Liver (tissue), 8 donors: ENCODE measurements at regions not wholly inside any gene's neighbourhood (a gene's known extent, or its start where the extent isn't known, plus 50 kb on each side); places are given as distances from the start of the nearest gene placed in this dataset.

Source experiments
- DNase-seq: peaks from one replicate; pipeline ENCODE4 v3.0.0-alpha.2; 2017; ENCODE audit warnings: low spot score
- H3K27ac ChIP-seq, 2 donors: one replicate each; pipeline ENCODE4 v1.7.0; 2013; ENCODE audit warnings: inconsistent platforms in 2 of 2, low read length in 2 of 2, control low read depth in 1 of 2, low read depth in 1 of 2, mild to moderate bottlenecking in 1 of 2
- H3K27me3 ChIP-seq, 4 donors: one replicate each; pipeline versions ENCODE4 v1.6.1 to v1.7.0; 2013; ENCODE audit warnings: low read length in 3 of 4, inconsistent platforms in 1 of 4, mild to moderate bottlenecking in 1 of 4, moderate library complexity in 1 of 4; ENCODE audit not compliant: control insufficient read depth in 4 of 4, insufficient read depth in 4 of 4
- H3K36me3 ChIP-seq, 4 donors: one replicate each; pipeline versions ENCODE4 v1.6.1 to v1.7.0; 2013; ENCODE audit warnings: low read length in 3 of 4, mild to moderate bottlenecking in 3 of 4, low read depth in 1 of 4, moderate library complexity in 1 of 4; ENCODE audit not compliant: control insufficient read depth in 4 of 4, insufficient read depth in 3 of 4
- H3K4me1 ChIP-seq, 4 donors: one replicate each; pipeline versions ENCODE4 v1.6.1 to v1.7.0; 2013; ENCODE audit warnings: low read length in 3 of 4, mild to moderate bottlenecking in 3 of 4, moderate library complexity in 1 of 4; ENCODE audit not compliant: control insufficient read depth in 4 of 4, insufficient read depth in 4 of 4
- H3K4me3 ChIP-seq, 3 donors: one replicate each; pipeline versions ENCODE4 v1.6.1 to v1.7.0; 2013; ENCODE audit warnings: low read length in 3 of 3, control low read depth in 1 of 3, low read depth in 1 of 3, mild to moderate bottlenecking in 1 of 3
- H3K9ac ChIP-seq, 2 donors: one replicate each; pipeline ENCODE4 v1.7.0; 2013; ENCODE audit warnings: low read length in 2 of 2, mild to moderate bottlenecking in 2 of 2, moderate library complexity in 2 of 2, control low read depth in 1 of 2, low read depth in 1 of 2
- H3K9me3 ChIP-seq, 4 donors: one replicate each; pipeline versions ENCODE4 v1.6.1 to v1.7.0; 2013; ENCODE audit warnings: low read length in 3 of 4; ENCODE audit not compliant: control insufficient read depth in 4 of 4
- EGR1 ChIP-seq, 2 donors: IDR thresholded peaks; 2 replicates each; pipeline ENCODE4 v1.6.1; 2016 to 2018; ENCODE audit warnings: antibody characterized with exemption in 2 of 2, low read depth in 2 of 2
- FOXA2 ChIP-seq: IDR thresholded peaks from 2 replicates; pipeline ENCODE4 v1.6.1; 2016; ENCODE audit warnings: antibody characterized with exemption
- HNF4A ChIP-seq, 2 donors: conservative IDR thresholded peaks; 2 replicates each; pipeline ENCODE4 v1.6.1; 2016; ENCODE audit warnings: antibody characterized with exemption in 2 of 2, mild to moderate bottlenecking in 2 of 2
- JUND ChIP-seq, 2 donors: IDR thresholded peaks; 2 replicates each; pipeline ENCODE4 v1.6.1; 2016; ENCODE audit warnings: antibody characterized with exemption in 2 of 2
- NR2F2 ChIP-seq: IDR thresholded peaks from 2 replicates; pipeline ENCODE4 v1.6.1; 2016; ENCODE audit warnings: antibody characterized with exemption
- RXRA ChIP-seq, 2 donors: IDR thresholded peaks; 2 replicates each; pipeline ENCODE4 v1.6.1; 2017 to 2018; ENCODE audit warnings: antibody characterized with exemption in 2 of 2, mild to moderate bottlenecking in 1 of 2
- SP1 ChIP-seq: IDR thresholded peaks from 2 replicates; pipeline ENCODE4 v1.6.1; 2018; ENCODE audit warnings: antibody characterized with exemption, mild to moderate bottlenecking
- TAF1 ChIP-seq: conservative IDR thresholded peaks from 2 replicates; pipeline ENCODE4 v1.6.1; 2016; ENCODE audit warnings: antibody characterized with exemption, mild to moderate bottlenecking
- YY1 ChIP-seq: IDR thresholded peaks from 2 replicates; pipeline ENCODE4 v1.6.1; 2016; ENCODE audit warnings: antibody characterized with exemption, mild to moderate bottlenecking
- WGBS: extraction: QIAGEN DNeasy Blood & Tissue Kit; methylation state at CpG from one replicate; pipeline ENCODE4 v1.1.7; 2013; 5-methylcytosine and 5-hydroxymethylcytosine counted together
- TF ChIP-seq, protein P1 (sequence below): IDR thresholded peaks from 2 replicates; pipeline ENCODE4 v1.6.1; 2016; ENCODE audit warnings: antibody characterized with exemption
- TF ChIP-seq, protein P2 (sequence below): fragments of 150-350 bp; IDR thresholded peaks from 2 replicates; pipeline ENCODE4 v1.5.1; 2017; ENCODE audit warnings: improper control_type of control experiment, low read depth, low read length; ENCODE audit not compliant: missing input control
- TF ChIP-seq, protein P3 (sequence below): IDR thresholded peaks from 2 replicates; pipeline ENCODE4 v1.6.1; 2016; ENCODE audit warnings: antibody characterized with exemption
- TF ChIP-seq, protein P4 (sequence below): IDR thresholded peaks from 2 replicates; pipeline ENCODE4 v1.6.1; 2016; ENCODE audit warnings: antibody characterized with exemption, mild to moderate bottlenecking
- donor health status: healthy.
- donor health status: healthy.
- donor health status: healthy.
- donor health status: healthy.
- donor health status: healthy.

DNA sequence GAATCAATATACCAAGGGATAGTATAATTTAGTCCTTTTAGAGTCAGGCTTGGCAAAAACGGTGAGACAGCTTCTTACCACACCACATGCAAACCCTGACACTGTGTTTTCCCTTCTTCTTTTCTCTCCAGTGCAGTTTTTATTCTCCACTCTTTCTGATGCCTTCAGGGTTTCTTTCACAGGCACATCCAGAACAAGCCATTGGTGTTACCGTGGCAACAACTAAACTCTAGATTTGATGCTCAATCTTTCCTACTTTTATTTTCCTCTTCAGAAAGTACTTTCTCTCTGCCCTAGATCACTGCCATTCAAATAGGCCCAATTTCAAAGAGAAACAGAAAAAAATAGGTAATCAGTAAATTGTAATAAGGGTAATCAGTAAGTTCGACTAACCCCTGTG is 469.8 kb upstream of the POT1 start:
- no peaks in the 10 kb centered on the region for H3K27me3 ChIP-seq
- H3K4me1 ChIP-seq = no peaks in the 10 kb centered on the region
- DNase-seq = no peak
- no peaks in the 10 kb centered on the region for H3K36me3 ChIP-seq
- H3K9me3 ChIP-seq = peaks cover 0 to 1% (median 0%) of the 10 kb centered on the region in 4 donors
- H3K9ac ChIP-seq = no peak overlapping the region
- no peak for TF ChIP-seq SP1
- TF ChIP-seq EGR1 (IDR thresholded peaks at IDR 0.05; ENCODE audit: low read depth in 2 of 2) = no peak
- TF ChIP-seq, protein P1, sequence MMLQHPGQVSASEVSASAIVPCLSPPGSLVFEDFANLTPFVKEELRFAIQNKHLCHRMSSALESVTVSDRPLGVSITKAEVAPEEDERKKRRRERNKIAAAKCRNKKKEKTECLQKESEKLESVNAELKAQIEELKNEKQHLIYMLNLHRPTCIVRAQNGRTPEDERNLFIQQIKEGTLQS = no peak
- TF ChIP-seq, protein P2, sequence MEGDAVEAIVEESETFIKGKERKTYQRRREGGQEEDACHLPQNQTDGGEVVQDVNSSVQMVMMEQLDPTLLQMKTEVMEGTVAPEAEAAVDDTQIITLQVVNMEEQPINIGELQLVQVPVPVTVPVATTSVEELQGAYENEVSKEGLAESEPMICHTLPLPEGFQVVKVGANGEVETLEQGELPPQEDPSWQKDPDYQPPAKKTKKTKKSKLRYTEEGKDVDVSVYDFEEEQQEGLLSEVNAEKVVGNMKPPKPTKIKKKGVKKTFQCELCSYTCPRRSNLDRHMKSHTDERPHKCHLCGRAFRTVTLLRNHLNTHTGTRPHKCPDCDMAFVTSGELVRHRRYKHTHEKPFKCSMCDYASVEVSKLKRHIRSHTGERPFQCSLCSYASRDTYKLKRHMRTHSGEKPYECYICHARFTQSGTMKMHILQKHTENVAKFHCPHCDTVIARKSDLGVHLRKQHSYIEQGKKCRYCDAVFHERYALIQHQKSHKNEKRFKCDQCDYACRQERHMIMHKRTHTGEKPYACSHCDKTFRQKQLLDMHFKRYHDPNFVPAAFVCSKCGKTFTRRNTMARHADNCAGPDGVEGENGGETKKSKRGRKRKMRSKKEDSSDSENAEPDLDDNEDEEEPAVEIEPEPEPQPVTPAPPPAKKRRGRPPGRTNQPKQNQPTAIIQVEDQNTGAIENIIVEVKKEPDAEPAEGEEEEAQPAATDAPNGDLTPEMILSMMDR = no peak
- no peak for TF ChIP-seq FOXA2
- TF ChIP-seq, protein P3, sequence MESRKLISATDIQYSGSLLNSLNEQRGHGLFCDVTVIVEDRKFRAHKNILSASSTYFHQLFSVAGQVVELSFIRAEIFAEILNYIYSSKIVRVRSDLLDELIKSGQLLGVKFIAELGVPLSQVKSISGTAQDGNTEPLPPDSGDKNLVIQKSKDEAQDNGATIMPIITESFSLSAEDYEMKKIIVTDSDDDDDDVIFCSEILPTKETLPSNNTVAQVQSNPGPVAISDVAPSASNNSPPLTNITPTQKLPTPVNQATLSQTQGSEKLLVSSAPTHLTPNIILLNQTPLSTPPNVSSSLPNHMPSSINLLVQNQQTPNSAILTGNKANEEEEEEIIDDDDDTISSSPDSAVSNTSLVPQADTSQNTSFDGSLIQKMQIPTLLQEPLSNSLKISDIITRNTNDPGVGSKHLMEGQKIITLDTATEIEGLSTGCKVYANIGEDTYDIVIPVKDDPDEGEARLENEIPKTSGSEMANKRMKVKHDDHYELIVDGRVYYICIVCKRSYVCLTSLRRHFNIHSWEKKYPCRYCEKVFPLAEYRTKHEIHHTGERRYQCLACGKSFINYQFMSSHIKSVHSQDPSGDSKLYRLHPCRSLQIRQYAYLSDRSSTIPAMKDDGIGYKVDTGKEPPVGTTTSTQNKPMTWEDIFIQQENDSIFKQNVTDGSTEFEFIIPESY = no peak
- TF ChIP-seq NR2F2 = no peak
- no peak for TF ChIP-seq JUND (IDR thresholded peaks at IDR 0.05)
- no peak for TF ChIP-seq YY1
- TF ChIP-seq TAF1 = no peak
- TF ChIP-seq, protein P4, sequence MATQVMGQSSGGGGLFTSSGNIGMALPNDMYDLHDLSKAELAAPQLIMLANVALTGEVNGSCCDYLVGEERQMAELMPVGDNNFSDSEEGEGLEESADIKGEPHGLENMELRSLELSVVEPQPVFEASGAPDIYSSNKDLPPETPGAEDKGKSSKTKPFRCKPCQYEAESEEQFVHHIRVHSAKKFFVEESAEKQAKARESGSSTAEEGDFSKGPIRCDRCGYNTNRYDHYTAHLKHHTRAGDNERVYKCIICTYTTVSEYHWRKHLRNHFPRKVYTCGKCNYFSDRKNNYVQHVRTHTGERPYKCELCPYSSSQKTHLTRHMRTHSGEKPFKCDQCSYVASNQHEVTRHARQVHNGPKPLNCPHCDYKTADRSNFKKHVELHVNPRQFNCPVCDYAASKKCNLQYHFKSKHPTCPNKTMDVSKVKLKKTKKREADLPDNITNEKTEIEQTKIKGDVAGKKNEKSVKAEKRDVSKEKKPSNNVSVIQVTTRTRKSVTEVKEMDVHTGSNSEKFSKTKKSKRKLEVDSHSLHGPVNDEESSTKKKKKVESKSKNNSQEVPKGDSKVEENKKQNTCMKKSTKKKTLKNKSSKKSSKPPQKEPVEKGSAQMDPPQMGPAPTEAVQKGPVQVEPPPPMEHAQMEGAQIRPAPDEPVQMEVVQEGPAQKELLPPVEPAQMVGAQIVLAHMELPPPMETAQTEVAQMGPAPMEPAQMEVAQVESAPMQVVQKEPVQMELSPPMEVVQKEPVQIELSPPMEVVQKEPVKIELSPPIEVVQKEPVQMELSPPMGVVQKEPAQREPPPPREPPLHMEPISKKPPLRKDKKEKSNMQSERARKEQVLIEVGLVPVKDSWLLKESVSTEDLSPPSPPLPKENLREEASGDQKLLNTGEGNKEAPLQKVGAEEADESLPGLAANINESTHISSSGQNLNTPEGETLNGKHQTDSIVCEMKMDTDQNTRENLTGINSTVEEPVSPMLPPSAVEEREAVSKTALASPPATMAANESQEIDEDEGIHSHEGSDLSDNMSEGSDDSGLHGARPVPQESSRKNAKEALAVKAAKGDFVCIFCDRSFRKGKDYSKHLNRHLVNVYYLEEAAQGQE = no peak
- TF ChIP-seq HNF4A (conservative IDR thresholded peaks at IDR 0.05) = no peak
- no peak overlapping the region for H3K27ac ChIP-seq
- 79% methylated on average over 3 of the region's 3 CpGs for WGBS
- no peak overlapping the region for H3K4me3 ChIP-seq

DNA sequence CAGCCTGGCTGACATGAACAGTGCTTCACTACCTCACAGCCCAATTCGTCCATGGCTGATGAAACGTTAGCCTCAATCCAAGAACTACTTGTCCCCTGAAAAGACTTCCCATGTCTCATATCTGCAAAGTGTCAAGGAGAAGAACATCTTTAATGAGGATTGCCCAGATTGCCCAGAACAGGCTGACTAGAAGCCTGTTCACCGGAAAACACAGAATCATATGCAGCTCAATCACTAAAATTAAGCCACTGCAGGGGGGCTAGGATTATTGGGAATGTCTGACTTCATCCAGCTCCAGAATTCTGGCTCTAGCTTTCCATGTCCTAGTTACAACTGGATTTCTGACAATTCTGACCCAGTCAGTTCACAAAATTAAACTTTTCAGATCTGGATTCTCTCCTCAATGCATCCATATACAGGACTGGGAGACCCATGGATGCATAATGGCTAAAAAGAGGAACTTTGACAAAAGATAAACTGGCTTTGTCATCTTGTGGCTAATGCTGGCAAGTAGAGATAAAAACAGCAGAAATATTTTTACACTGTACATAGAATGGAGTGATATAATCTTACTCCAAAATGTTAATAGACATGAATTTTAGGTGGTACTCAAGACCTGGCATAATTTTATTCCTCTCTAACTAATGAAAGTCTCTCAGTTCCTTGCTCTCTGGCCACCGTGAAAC is 467.0 kb upstream of the POT1 start:
- 47% methylated on average over 4 of the region's 4 CpGs for WGBS
- TF ChIP-seq RXRA (IDR thresholded peaks at IDR 0.05) = no peak
- TF ChIP-seq, protein P4 = no peak
- DNase-seq = no peak
- no peak overlapping the region for H3K9ac ChIP-seq
- no peaks in the 10 kb centered on the region for H3K27me3 ChIP-seq
- no peak overlapping the region for H3K27ac ChIP-seq
- H3K4me3 ChIP-seq = no peak overlapping the region
- no peaks in the 10 kb centered on the region for H3K4me1 ChIP-seq
- peaks cover 0 to 1% (median 0%) of the 10 kb centered on the region in 4 donors for H3K9me3 ChIP-seq
- no peaks in the 10 kb centered on the region for H3K36me3 ChIP-seq
